ENCODE measurements at regions not wholly inside any gene's neighbourhood (a gene's known extent, or its start where the extent isn't known, plus 50 kb on each side); places are given as distances from the start of the nearest gene placed in this dataset.

DNA sequence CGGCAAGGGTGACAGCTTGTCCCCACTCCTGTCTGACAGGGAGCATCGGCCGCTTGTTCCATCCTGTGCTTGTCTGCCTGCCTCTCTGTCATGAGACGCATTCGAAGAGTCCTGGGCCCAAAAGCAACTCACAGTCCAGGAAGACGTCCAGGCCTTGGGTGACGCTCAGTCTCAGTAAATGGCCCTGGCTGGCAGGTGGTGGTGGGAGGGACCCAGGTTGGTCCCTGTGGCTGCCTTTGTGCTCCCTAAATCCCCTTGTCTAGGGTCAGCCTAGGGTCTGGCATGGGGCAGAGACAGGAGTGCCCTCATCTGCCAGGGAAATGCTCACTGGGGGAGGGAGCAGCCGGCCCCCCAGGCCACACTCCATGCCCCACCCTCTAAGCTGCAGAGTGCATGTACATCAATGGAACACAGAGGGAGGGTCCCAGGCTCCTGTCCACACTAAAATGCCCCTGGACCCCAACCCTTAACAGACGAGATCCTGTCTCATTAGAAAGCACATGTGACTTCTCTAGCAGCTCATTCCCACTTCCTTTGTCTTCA, 295.2 kb upstream of the ZNF32 start:
- peak; percentile 38 for DNase-seq
- TF ChIP-seq, protein P1, sequence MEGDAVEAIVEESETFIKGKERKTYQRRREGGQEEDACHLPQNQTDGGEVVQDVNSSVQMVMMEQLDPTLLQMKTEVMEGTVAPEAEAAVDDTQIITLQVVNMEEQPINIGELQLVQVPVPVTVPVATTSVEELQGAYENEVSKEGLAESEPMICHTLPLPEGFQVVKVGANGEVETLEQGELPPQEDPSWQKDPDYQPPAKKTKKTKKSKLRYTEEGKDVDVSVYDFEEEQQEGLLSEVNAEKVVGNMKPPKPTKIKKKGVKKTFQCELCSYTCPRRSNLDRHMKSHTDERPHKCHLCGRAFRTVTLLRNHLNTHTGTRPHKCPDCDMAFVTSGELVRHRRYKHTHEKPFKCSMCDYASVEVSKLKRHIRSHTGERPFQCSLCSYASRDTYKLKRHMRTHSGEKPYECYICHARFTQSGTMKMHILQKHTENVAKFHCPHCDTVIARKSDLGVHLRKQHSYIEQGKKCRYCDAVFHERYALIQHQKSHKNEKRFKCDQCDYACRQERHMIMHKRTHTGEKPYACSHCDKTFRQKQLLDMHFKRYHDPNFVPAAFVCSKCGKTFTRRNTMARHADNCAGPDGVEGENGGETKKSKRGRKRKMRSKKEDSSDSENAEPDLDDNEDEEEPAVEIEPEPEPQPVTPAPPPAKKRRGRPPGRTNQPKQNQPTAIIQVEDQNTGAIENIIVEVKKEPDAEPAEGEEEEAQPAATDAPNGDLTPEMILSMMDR (IDR thresholded peaks at IDR 0.05), result no peak
- Histone ChIP-seq H3K27me3 (no peaks in the 10 kb centered on the region), H3K27ac (no peak overlapping the region), H3K4me3 (no peak overlapping the region), H3K4me1 (no peaks in the 10 kb centered on the region), H3K36me3 (no peaks in the 10 kb centered on the region), H3K9me3 (no peaks in the 10 kb centered on the region)
- ATAC-seq, result no peak
- intact Hi-C loops (cut with DNase I), result no loop called here

DNA sequence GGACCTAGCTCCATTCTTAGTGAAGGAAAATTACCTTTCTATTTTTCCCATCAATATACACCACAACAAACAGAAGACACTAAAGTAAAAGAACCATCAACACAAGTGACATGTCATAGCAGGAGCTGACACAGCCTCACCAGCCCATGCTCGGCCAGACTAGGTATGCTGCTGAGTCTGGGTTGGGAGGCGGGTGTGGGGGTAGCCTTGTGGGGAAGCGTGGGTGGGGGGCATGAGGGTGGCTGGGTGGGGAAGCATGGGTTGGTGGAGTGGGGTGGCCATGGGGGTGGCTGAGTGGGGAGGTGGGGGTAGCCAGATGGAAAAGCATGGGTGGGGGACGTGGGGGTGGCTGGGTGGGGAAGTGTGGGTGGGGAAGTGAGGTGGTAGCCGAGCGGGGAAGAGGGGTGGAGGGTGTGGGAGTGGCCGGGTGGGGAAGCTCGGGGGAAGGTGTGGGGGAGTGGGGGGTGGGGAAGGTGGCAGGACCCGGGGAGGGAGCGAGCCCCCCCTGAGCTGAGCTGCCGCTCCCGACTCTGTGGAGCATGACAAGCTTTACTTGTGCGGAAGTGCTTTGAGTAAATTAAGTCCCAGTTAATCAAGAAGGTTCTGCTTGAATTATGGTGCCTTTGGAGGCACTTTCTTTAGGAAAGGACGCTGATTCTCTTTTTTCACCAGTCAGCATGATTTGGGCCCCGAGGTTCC, 294.6 kb upstream of the ZNF32 start:
- H3K27me3 ChIP-seq, result no peaks in the 10 kb centered on the region
- H3K4me3 ChIP-seq, result no peak overlapping the region
- ATAC-seq (no peak), DNase-seq (peak; percentile 37)
- intact Hi-C loops (cut with DNase I), result no loop called here
- H3K27ac ChIP-seq, result no peak overlapping the region
- TF ChIP-seq, protein P1 (IDR thresholded peaks at IDR 0.05), result no peak
- H3K4me1 ChIP-seq, result no peaks in the 10 kb centered on the region
- no peaks in the 10 kb centered on the region for H3K9me3 ChIP-seq
- no peaks in the 10 kb centered on the region for H3K36me3 ChIP-seq

DNA sequence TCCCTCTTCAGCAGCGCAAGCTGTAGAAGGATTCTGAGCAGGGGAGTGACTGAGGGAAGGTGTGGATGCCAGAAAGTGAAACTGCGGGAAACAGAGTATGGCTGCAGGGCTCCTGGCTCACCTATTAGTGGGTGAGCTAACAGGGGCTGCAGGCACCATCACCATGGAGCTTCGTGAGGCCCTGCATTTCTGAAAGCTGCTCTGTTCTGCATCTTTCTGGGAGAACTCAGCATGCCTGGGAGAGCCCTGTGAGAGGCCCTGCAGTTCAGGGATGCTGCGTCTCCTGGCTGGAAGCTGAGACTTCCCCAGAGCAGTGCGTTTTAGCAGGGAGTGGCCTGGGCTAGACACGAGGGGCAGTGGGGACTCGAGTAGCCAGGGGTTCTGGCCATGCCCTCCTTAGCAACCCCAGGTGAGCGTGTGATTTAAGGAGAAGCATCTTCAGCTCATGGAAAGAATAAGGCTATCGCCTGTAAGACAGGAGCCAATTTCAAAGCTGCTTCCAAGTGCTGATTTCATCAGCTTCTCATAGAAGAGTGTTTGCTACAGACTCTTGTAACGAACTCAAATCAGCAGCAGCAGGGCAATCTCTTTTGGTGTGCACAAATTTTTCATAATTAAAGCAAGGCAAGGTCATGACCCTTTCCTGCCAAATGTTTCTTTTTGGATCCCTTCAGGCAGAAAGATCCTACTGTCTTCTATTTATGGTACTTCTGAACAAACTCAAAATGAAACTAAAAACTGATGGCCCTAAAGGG, 293.6 kb upstream of the ZNF32 start:
- DNase-seq (peak; percentile 40), ATAC-seq (no peak)
- H3K4me1 ChIP-seq, result no peaks in the 10 kb centered on the region
- TF ChIP-seq, protein P1 (IDR thresholded peaks at IDR 0.05), result no peak
- no peaks in the 10 kb centered on the region for H3K36me3 ChIP-seq
- H3K27ac ChIP-seq, result no peak overlapping the region
- no peaks in the 10 kb centered on the region for H3K27me3 ChIP-seq
- H3K9me3 ChIP-seq, result no peaks in the 10 kb centered on the region
- no peak overlapping the region for H3K4me3 ChIP-seq
- intact Hi-C loops (cut with DNase I), result no loop called here

DNA sequence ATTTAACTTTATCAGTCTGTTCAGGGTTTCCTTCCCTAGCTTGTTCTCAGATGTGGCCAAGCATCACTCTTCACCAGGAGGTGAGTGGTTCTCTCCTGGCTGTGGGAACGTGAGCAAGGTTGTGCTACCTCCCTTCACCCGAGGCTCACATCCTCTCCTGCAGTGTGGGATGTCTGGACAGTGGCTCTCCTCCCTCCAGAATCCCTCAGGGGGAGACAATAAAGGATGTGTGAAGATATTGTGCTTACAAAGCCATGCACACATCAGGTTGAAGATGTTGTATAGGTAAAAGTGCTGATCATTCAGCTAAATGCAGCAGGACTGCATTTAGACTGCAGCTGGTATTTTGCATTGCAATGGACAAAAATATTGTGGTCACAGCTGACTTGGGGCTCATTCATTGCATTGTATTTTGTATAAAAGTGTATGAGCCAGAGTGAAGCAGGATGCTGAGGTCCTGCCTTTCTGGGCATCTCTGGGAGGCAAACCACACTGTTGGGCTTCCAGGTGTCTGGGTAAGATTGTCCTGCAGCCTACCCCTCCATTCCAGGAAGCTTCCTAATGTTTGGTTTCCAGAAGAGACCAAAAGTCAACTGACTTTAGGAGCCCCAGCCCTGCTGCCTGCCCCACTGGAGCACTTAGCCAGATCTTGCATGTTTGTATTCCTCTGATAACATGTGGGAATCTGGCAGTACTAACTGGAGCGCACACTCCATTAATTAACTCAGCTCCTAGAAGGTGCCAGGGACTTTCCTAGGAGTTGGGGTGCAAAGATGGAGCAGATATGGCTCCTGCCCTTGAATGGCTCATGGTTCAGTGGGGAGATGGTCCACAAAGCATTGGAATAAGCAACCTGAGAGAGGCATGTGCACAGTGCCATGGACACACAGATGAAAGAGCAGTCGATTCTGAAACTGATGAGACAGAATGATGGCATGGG, 292.5 kb upstream of the ZNF32 start:
- H3K4me3 ChIP-seq, result no peak overlapping the region
- ATAC-seq (no peak), DNase-seq (no peak)
- no peak overlapping the region for H3K27ac ChIP-seq
- no peaks in the 10 kb centered on the region for H3K27me3 ChIP-seq
- TF ChIP-seq, protein P1 (IDR thresholded peaks at IDR 0.05), result no peak
- no peaks in the 10 kb centered on the region for H3K36me3 ChIP-seq
- no peaks in the 10 kb centered on the region for H3K9me3 ChIP-seq
- intact Hi-C loops (cut with DNase I), result no loop called here
- no peaks in the 10 kb centered on the region for H3K4me1 ChIP-seq
